ENCODE measurements at regions not wholly inside any gene's neighbourhood (a gene's known extent, or its start where the extent isn't known, plus 50 kb on each side); places are given as distances from the start of the nearest gene placed in this dataset.

GRCh38 chr19:30667746-30668145, 295.6 kb downstream of the ZNF536 start:
- 47 to 62% methylated on average over 3 of the region's 3 CpGs for WGBS, 2 donors
- no peaks in the 10 kb centered on the region for H3K36me3 ChIP-seq
- no peak overlapping the region for H3K27ac ChIP-seq
- TF ChIP-seq POLR2A (IDR thresholded peaks at IDR 0.05), result no peak
- TF ChIP-seq, protein P1, sequence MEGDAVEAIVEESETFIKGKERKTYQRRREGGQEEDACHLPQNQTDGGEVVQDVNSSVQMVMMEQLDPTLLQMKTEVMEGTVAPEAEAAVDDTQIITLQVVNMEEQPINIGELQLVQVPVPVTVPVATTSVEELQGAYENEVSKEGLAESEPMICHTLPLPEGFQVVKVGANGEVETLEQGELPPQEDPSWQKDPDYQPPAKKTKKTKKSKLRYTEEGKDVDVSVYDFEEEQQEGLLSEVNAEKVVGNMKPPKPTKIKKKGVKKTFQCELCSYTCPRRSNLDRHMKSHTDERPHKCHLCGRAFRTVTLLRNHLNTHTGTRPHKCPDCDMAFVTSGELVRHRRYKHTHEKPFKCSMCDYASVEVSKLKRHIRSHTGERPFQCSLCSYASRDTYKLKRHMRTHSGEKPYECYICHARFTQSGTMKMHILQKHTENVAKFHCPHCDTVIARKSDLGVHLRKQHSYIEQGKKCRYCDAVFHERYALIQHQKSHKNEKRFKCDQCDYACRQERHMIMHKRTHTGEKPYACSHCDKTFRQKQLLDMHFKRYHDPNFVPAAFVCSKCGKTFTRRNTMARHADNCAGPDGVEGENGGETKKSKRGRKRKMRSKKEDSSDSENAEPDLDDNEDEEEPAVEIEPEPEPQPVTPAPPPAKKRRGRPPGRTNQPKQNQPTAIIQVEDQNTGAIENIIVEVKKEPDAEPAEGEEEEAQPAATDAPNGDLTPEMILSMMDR (IDR thresholded peaks at IDR 0.05), result no peak
- no peaks in the 10 kb centered on the region for H3K9me3 ChIP-seq
- DNase-seq, result no peak
- peaks cover 0 to 41% (median 15%) of the 10 kb centered on the region in 3 donors for H3K4me1 ChIP-seq
- H3K4me3 ChIP-seq, result no peak overlapping the region
- peaks cover 0 to 43% (median 0%) of the 10 kb centered on the region in 4 donors for H3K27me3 ChIP-seq
- intact Hi-C loops (cut with DNase I), result no loop called here

GRCh38 chr19:30667227-30667626, 295.0 kb downstream of the ZNF536 start:
- Histone ChIP-seq H3K9me3 (no peaks in the 10 kb centered on the region), H3K36me3 (no peaks in the 10 kb centered on the region), H3K4me3 (no peak overlapping the region), H3K27me3 (peaks cover 0 to 40% (median 0%) of the 10 kb centered on the region in 4 donors), H3K4me1 (peaks cover 0 to 46% (median 15%) of the 10 kb centered on the region in 3 donors), H3K27ac (no peak overlapping the region)
- TF ChIP-seq, protein P1 (IDR thresholded peaks at IDR 0.05), result no peak
- TF ChIP-seq POLR2A (IDR thresholded peaks at IDR 0.05), result no peak
- intact Hi-C loops (cut with DNase I), result no loop called here
- WGBS, 2 donors, result 76% methylated on average over 3 of the region's 7 CpGs; no CpG with 5 or more reads in 1 of the 2 donors
- no peak for DNase-seq

- Histone ChIP-seq H3K27me3 (peaks cover 0 to 40% (median 0%) of the 10 kb centered on the region in 4 donors), H3K9me3 (no peaks in the 10 kb centered on the region), H3K27ac (no peak overlapping the region), H3K36me3 (no peaks in the 10 kb centered on the region), H3K4me3 (no peak overlapping the region), H3K4me1 (peaks cover 0 to 47% (median 15%) of the 10 kb centered on the region in 3 donors)
- TF ChIP-seq POLR2A (IDR thresholded peaks at IDR 0.05), result no peak
- TF ChIP-seq, protein P1 (IDR thresholded peaks at IDR 0.05), result peak; percentile 38 to 86 (median 68)
- intact Hi-C loops (cut with DNase I), result no loop called here
- WGBS, 2 donors, result 2% methylated on average over 11 of the region's 11 CpGs
- no peak for DNase-seq
Observed at GRCh38 chr19:30666301-30666803, 294.2 kb downstream of the ZNF536 start.

DNA sequence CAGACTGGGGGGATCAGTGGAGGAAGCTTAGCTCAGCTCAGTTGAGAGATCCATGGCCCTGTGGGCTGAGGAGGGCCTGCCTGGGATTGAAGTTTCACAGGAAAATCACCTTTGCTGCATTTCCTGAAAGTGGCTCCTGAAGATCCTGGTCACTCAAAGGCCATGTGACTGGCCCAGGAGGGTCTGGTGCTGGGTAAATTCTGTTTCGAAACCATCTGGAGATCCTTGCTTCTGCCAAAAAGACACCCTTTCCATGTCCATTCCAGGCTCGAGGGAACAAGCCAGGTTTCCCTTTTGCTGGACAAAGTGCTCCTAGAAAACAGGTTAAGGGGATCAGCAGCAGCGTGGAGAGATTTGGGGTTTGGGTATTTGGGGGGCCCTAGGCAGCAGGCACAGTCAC, 293.3 kb downstream of the ZNF536 start:
- 60% methylated on average over 2 of the region's 3 CpGs; no CpG with 5 or more reads in 1 of the 2 donors for WGBS, 2 donors
- Histone ChIP-seq H3K27ac (peak overlapping the region in 1 of 4 donors; percentile 71), H3K4me3 (no peak overlapping the region), H3K9me3 (no peaks in the 10 kb centered on the region), H3K36me3 (no peaks in the 10 kb centered on the region), H3K27me3 (peaks cover 0 to 38% (median 0%) of the 10 kb centered on the region in 4 donors), H3K4me1 (peaks cover 0 to 44% (median 15%) of the 10 kb centered on the region in 3 donors)
- TF ChIP-seq, protein P1 (IDR thresholded peaks at IDR 0.05), result no peak
- TF ChIP-seq POLR2A (IDR thresholded peaks at IDR 0.05), result no peak
- DNase-seq, result no peak
- intact Hi-C loops (cut with DNase I), result no loop called here

DNA sequence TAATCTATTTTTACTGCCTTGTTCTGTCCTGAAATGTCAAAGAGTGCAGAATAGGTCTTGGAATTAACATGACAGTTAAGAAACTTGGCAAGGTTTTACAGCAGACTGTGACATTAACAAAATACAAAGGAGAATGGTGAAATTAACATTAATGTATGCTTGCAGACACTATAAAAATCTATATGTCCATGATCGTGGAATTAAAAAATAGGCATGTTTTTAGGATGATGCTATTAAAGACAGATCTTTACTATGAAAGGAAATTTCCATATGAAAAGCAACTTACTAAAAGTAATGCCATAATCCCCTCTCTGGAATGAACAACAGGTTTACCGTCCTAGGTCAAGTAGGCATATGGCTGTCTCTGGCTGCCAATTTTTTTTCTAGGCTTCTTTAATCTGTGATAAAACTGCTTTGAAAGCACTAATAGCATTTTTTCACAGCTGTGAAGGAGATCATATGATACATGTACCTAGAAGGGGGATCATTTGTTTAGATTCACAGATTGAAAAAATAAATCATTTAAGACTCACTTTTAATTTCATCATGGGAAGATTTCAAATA, 291.5 kb downstream of the ZNF536 start:
- Histone ChIP-seq H3K9me3 (no peaks in the 10 kb centered on the region), H3K27ac (peak overlapping the region in 2 of 4 donors; percentile 71 to 82), H3K4me3 (no peak overlapping the region), H3K4me1 (peaks cover 0 to 35% (median 15%) of the 10 kb centered on the region in 3 donors), H3K36me3 (no peaks in the 10 kb centered on the region), H3K27me3 (peaks cover 0 to 21% (median 0%) of the 10 kb centered on the region in 4 donors)
- no peak for TF ChIP-seq POLR2A (IDR thresholded peaks at IDR 0.05)
- TF ChIP-seq, protein P1 (IDR thresholded peaks at IDR 0.05), result no peak
- 34 to 40% methylated on average over 2 of the region's 2 CpGs for WGBS, 2 donors
- intact Hi-C loops (cut with DNase I), result no loop called here
- no peak for DNase-seq
